OCI-LY3 (cell line): ENCODE measurements at regions not wholly inside any gene's neighbourhood (a gene's known extent, or its start where the extent isn't known, plus 50 kb on each side); places are given as distances from the start of the nearest gene placed in this dataset.

Experiments used
- H2AFZ ChIP-seq: fragments of 200-600, 300-600 bp; shearing (Covaris generic); 2 replicates; pipeline ENCODE4 v1.6.0; 2014; ENCODE audit warnings: antibody characterized with exemption, low read depth, low read length
- H3K27ac ChIP-seq: fragments of 200-600, 300-600 bp; sonication (generic); 2 replicates; pipeline ENCODE4 v1.5.1; 2014; ENCODE audit warnings: mild to moderate bottlenecking, low read length, moderate library complexity, mixed read lengths
- H3K27me3 ChIP-seq: fragments of 200-600, 300-600 bp; sonication (generic); 2 replicates; pipeline ENCODE4 v1.6.1; 2014; ENCODE audit warnings: low read depth, low read length, mixed read lengths
- H3K36me3 ChIP-seq: fragments of 200-600, 300-600 bp; sonication (generic); replicated peaks from 2 replicates; pipeline ENCODE3; 2014; ENCODE audit warnings: low read depth, low read length, mixed read lengths
- H3K4me1 ChIP-seq: fragments of 300-600, 200-600 bp; sonication (generic); 2 replicates; pipeline ENCODE4 v1.6.1; 2014; ENCODE audit warnings: low read length, mixed read lengths
- H3K4me2 ChIP-seq: fragments of 200-600, 300-600 bp; sonication (generic); 2 replicates; pipeline ENCODE4 v1.6.1; 2014; ENCODE audit warnings: low read length, mixed read lengths
- H3K4me3 ChIP-seq: fragments of 300-600, 200-600 bp; sonication (generic); 2 replicates; pipeline ENCODE4 v1.5.1; 2014; ENCODE audit warnings: antibody characterized with exemption, mild to moderate bottlenecking, low read length, moderate library complexity
- H3K79me2 ChIP-seq: fragments of 300-600, 200-600 bp; shearing (Covaris generic); 2 replicates; pipeline ENCODE4 v1.6.1; 2014; ENCODE audit warnings: mild to moderate bottlenecking, low read length, mixed read lengths
- H3K9ac ChIP-seq: fragments of 300-600, 200-600 bp; shearing (Covaris generic); 2 replicates; pipeline ENCODE4 v1.6.0; 2014; ENCODE audit warnings: mild to moderate bottlenecking, low read length, moderate library complexity
- H3K9me3 ChIP-seq: fragments of 200-600, 300-600 bp; shearing (Covaris generic); 2 replicates; pipeline ENCODE4 v1.6.1; 2014; ENCODE audit warnings: low read length, mixed read lengths; ENCODE audit not compliant: insufficient read depth
- H4K20me1 ChIP-seq: fragments of 200-600, 300-600 bp; sonication (generic); 2 replicates; pipeline ENCODE4 v1.6.1; 2016; ENCODE audit warnings: low read length, mixed read lengths; ENCODE audit not compliant: insufficient read depth
- CTCF ChIP-seq: fragments of 200-600, 300-600 bp; sonication (generic); IDR thresholded peaks from 2 replicates; pipeline ENCODE4 v1.5.1; 2014; ENCODE audit warnings: antibody characterized with exemption, low read length, low read depth
- EZH2phosphoT487 ChIP-seq: fragments of 200-600 bp; shearing (Covaris generic); IDR thresholded peaks from 2 replicates; pipeline ENCODE4 v1.6.1; 2018; ENCODE audit warnings: antibody characterized with exemption, mixed run types, low read depth

- H3K79me2 ChIP-seq = no peaks in the 10 kb centered on the region
- no peak overlapping the region for H2AFZ ChIP-seq
- H3K27ac ChIP-seq = no peak overlapping the region
- no peaks in the 10 kb centered on the region for H3K36me3 ChIP-seq
- peaks cover 15% of the 10 kb centered on the region for H3K27me3 ChIP-seq
- no peaks in the 10 kb centered on the region for H4K20me1 ChIP-seq
- no peak overlapping the region for H3K4me2 ChIP-seq
- H3K9me3 ChIP-seq = no peaks in the 10 kb centered on the region
- no peak overlapping the region for H3K4me3 ChIP-seq
- no peak overlapping the region for H3K9ac ChIP-seq
- TF ChIP-seq CTCF (no peak), EZH2phosphoT487 (no peak)
- H3K4me1 ChIP-seq = no peaks in the 10 kb centered on the region
Observed at GRCh38 chr10:78588194-78588811, 480.5 kb upstream of the ZMIZ1 start.

GRCh38 chr10:78589687-78590086 is 479.1 kb upstream of the ZMIZ1 start:
- Histone ChIP-seq H3K4me3 (no peak overlapping the region), H3K9ac (no peak overlapping the region), H4K20me1 (no peaks in the 10 kb centered on the region), H3K4me1 (no peaks in the 10 kb centered on the region), H3K36me3 (no peaks in the 10 kb centered on the region), H2AFZ (no peak overlapping the region), H3K27ac (no peak overlapping the region), H3K4me2 (no peak overlapping the region), H3K27me3 (peaks cover 15% of the 10 kb centered on the region), H3K9me3 (no peaks in the 10 kb centered on the region), H3K79me2 (no peaks in the 10 kb centered on the region)
- TF ChIP-seq EZH2phosphoT487 = no peak
- TF ChIP-seq CTCF = no peak

GRCh38 chr10:78591066-78591465 is 477.7 kb upstream of the ZMIZ1 start:
- TF ChIP-seq EZH2phosphoT487 (no peak), CTCF (no peak)
- H3K27me3 ChIP-seq = peaks cover 15% of the 10 kb centered on the region

GRCh38 chr10:78594559-78595268 is 474.1 kb upstream of the ZMIZ1 start:
- Histone ChIP-seq H3K27me3 (peaks cover 18% of the 10 kb centered on the region), H3K36me3 (no peaks in the 10 kb centered on the region), H3K4me1 (peaks cover 6% of the 10 kb centered on the region), H3K79me2 (no peaks in the 10 kb centered on the region), H3K9me3 (no peaks in the 10 kb centered on the region), H2AFZ (no peak overlapping the region), H3K27ac (no peak overlapping the region), H4K20me1 (no peaks in the 10 kb centered on the region), H3K4me2 (no peak overlapping the region), H3K9ac (no peak overlapping the region), H3K4me3 (no peak overlapping the region)
- TF ChIP-seq CTCF = no peak
- TF ChIP-seq EZH2phosphoT487 = no peak

More at GRCh38 chr10:78591066-78591465, 477.7 kb upstream of the ZMIZ1 start:
- Histone ChIP-seq H4K20me1 (no peaks in the 10 kb centered on the region), H3K9me3 (no peaks in the 10 kb centered on the region), H3K4me3 (no peak overlapping the region), H3K36me3 (no peaks in the 10 kb centered on the region), H3K79me2 (no peaks in the 10 kb centered on the region), H3K27ac (no peak overlapping the region), H3K9ac (no peak overlapping the region), H3K4me2 (no peak overlapping the region), H3K4me1 (no peaks in the 10 kb centered on the region), H2AFZ (no peak overlapping the region)
